HG02588 (cell line): ENCODE measurements at regions not wholly inside any gene's neighbourhood (a gene's known extent, or its start where the extent isn't known, plus 50 kb on each side); places are given as distances from the start of the nearest gene placed in this dataset.

Experiments
- ATAC-seq: cut with Tn5 transposase; IDR thresholded peaks from one replicate; pipeline ENCODE4 v1.9.1; 2021; ENCODE audit warnings: mild to moderate bottlenecking, moderate library complexity; ENCODE audit not compliant: unreplicated experiment

DNA sequence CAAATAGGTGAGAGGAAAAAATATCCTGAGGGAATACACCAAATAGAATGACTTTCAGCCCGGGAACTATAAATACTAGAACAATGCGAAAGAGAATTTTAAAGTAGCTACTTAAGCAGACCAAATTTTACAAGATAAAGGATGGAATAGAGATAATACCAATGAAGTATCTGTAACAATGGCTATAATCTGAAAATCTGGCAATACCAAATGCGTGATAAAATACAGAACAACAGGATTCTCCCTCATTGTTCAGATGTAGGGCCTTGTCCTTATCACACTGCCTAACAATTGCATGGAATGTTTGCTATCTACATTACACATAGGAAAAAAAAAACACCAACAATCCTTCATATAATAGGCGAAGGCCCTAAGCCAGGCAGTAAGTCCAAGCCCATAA lies 815.4 kb upstream of the MDGA2 start:
- no peak for ATAC-seq

DNA sequence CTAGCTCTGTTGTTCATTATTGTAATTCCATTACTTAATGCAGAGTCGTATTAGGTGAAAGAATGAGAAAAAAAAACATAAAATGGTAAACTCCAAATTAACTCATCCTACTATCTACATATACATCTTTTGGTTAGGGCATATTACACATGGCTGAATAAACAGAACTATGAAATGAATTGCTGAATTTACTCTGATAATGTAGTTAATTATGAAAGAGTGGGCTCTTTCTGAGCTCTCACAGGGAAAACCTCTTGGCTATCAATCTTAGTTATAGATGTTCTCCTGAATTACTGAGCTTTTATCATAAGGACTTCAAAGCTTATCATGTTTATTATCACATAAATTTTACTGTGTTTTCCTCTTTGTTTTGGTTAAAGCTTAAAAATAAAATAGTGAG lies 798.5 kb upstream of the MDGA2 start:
- no peak for ATAC-seq

DNA sequence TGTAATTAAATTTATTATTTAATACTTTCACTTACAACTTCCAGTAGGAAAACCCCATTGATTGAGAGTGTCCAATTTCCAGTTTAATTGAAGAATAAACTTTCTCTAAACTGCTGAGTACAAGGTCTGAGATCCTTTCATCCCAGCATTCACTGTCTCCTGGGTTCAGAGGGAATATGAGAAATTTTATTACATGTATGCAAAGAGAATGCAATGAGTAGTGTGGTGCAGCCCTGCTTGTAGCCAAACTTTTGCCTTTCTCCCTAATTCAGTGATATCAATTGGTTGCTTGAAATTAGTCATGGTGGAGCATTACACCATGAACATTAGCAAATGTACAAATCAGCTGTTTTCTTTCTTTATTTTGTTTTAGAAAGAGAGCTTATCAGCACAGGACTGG lies 780.6 kb upstream of the MDGA2 start:
- no peak for ATAC-seq

DNA sequence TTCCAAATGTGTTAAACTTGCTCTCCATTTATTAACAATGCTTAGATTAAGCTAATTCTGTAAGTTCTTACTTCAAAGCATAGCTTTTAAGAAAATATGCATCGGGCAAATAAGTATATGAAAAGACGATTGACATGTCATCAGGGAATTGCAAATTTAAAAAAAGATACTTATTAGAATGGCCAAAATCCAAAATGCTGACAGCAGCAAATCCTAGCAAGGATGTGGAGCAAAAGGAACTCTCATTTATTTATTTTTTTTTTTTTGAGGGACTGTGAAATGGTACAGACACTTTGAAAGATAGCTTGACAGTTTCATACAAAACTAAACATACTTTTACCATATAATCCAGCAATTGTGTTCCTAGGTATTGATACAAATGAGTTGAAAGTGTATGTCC lies 779.5 kb upstream of the MDGA2 start:
- no peak for ATAC-seq

DNA sequence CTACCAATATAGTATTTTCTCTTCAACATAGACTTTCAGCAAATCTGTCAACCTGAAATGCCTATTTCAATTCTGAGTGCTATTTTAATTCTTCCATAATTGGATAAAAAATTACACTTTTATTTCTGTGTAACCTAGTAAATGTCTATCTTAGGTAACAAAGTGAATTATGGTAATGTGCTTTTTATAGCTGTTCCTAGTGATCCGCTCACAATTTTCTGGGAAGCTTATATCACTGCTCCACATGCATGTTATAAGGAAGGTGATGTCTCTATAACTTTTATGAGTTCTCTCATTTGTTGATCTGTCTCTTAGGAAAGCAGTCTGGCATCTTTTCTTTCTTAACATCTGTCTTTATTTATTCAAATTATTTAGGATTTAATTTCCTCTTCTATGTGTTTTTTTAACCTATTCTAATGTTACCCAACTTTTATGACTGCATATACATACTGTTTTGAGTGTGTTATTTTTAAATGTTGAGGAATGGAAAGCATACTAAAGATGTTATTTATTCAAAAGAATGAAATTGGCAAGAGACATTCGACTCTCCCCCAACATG lies 777.1 kb upstream of the MDGA2 start:
- no peak for ATAC-seq

DNA sequence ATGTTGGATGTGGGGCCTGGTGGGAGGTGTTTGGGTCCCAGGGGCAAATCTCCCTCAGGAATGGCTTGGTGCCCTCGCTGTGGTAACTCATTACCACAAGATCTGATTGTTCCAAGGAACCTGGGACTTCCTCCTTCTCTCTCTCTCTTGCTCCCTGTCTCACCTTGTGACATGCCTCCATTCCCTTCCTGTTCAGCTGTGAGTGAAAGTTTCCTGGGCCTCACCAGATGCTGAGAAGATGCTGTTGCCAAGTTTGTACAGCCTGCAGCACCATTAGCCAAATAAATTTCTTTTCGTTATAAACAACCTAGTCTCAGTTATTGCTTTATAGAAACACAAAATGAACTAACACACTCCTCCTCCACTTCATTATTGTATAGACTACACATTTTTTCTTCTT lies 759.8 kb upstream of the MDGA2 start:
- no peak for ATAC-seq

DNA sequence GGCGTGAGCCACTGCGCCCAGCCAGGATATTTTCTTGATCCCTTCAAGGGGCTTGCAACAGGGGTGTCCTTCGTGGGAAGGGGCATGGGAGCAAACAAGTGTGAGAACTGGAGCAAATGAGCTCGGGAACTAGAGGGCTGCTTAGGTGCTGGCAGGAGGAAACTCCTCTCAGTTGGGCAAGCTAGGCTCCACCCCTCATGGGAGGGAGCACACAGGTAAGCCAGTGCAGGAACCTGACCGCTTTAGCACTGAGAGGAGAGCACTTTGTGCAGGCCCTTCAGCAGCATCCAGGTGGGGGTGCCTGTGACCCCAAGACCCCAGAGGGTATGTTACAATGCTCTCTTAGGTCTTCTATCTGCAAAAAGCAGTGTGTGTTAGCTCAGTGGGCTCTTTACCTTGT lies 755.4 kb upstream of the MDGA2 start:
- ATAC-seq: no peak

DNA sequence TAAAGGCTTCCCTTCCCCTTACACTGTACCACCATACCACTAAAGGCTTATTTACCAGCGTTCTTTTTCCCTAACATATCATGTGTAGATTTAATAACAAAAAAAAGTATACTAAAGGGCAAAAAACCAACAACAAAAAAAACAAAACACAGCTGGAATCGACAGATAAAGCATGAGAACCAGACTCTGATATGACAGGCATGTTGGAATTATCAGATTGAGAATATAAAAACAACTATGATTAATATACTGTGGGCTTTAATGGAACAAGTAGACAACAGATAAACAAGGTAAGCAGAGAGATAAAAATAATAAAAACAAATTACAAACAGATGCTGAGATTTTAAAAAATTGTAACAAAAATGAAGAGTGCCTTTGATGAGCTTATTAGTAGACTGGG lies 754.1 kb upstream of the MDGA2 start:
- no peak for ATAC-seq

DNA sequence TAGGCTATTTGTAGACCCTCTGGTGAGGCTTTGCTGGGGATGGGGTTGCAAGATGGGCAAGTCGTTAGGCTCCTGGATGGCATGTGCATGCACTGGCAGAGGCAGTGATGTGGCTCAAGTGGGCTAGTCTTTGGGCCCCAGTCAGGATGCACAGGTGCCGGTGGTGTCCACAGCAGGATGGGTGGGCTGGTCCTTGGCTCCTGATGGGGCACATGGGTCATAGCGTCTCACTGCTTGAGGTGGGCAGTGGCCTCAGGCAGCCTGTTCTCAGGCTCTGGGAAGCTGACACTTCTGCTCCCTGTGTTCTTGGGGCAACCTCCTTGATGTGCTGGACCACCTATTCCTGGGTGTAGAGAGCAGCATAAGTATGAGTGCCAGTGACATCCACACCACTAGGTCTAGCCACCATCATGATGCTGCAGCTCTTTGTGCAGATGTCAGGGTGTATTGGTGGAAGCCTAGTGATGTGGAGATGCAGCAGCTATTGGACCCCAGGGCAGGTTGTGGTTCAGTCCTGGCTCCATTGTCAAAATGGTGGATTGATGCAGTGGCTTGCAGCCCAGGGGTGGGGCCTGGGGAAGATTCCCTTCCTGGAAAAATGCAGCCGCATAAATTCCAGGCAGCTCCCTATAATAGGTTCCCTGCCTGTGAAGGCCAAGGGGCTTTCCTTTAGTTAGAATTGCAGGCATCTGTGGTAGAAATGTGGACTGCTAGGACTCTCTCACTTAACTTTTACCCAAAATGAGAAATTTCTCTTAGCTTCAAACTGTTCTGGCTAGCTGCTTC lies 742.5 kb upstream of the MDGA2 start:
- no peak for ATAC-seq

DNA sequence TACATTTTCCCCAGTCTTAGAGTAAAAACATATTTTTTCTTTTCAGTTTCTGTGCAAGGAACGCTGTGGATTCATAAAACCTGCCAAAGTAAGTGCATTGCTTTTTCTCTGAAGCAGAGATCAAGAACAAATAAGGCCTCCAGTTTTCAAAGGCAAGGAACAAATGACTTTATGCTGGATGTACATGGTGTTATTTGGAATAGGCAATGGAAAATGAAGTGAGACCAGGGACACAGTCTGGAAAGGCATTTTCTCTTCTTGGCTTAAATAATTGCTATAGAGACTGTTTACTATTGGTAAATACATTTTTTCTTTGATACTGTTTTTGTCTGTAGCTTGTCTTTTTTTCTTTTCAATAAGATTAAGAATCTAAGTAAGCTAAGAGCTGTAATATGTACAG lies 725.9 kb upstream of the MDGA2 start:
- no peak for ATAC-seq

DNA sequence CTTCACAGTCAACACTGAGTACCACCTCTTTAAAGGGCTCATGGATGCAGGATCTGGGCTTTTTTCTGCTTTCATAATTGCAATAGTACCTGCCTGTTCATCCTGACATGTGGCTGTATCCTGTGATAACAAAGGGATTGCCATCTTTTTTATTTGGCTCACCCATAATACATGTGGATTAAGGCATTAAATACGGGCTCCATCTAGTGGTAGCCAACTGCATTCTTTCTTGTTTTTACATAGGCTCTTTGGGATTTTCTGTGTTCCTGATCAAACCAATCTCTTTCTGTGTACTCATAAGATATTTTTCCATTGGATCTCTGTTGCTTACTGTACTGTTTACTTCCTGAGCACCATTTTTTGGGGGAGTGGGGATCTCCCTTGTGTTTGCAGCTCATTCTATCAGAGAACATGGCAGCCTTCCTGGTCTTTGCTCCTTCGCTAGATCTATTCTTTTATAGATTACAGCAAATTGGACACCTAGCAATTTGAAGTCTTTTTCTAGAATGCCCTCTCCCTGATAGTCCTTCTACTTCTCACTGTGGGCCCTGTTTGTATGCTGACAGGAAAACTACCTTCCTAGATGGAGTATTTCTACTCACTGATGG lies 723.4 kb upstream of the MDGA2 start:
- no peak for ATAC-seq

DNA sequence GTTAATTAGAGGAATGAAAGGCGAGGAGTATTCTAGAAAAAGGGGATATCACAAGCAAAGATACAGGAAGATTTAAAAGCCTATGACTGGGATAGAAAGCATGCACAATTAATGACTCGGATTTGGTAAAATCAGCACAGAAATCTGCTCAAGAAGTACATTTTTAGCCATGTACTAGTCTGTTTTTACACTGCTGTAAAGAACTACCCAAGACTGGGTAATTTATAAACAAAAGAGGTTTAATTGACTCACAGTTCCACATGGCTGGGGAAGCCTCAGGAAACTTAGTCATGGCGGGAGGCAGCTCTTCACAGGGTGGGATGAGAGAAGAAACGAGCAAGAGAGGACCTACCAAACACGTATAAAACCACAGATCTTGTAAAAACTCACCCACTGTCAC lies 716.3 kb upstream of the MDGA2 start:
- ATAC-seq: no peak

DNA sequence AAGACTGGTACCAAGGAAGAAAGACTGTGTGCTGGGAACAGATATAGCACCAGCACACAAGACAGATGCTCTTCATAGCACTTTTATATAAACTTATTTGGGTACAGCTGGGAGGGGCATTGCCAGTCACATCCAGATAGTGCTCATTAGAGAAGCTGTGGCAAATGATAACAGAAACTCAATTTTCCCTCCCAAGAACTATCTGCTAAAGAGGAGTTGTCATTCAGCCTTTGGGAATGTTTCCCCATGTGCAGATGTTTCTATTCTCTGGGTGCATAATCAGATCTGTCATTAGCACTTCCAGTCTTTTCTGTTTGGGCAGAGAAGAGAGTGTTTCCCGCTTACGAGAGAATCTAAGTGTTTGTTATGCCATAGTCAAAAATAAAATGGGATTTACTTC lies 714.9 kb upstream of the MDGA2 start:
- ATAC-seq: no peak

DNA sequence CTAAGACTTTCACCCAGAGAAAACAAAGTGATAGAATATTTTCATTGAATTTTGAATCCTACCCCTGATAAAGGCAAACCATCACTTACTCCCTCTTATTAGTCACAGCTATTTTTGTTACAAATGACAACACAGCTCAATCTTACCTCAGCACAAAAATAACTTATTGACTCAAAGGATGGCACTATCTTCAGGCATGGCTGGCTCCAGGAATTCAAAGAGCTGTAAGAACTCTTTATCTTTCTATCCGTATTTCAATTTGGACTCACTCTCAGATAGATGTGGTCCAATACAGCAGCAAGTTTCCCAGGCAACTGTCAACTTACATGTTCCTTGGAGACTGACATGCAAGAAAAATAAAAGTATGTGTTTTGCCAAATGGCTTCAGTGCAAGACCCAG lies 709.4 kb upstream of the MDGA2 start:
- ATAC-seq: no peak

DNA sequence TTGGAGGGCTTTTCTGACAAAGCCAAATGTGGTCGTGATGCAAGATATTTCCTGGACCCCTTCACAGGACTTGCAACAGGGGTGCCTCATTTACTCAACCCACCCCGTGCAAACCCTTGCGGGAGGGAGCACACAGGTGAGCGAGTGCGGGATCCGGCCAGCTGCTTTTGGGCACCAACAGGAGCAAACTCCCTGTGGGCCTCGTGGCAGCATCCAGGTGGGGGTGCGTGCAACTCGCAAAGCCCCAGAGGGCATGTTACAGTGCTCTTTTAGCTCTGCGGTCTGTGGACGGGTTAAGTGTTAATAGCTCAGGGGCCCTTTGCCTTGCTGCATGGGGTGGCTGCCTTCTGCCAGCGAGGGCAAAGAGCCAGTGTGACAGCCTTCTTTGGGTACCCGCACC lies 707.6 kb upstream of the MDGA2 start:
- no peak for ATAC-seq

DNA sequence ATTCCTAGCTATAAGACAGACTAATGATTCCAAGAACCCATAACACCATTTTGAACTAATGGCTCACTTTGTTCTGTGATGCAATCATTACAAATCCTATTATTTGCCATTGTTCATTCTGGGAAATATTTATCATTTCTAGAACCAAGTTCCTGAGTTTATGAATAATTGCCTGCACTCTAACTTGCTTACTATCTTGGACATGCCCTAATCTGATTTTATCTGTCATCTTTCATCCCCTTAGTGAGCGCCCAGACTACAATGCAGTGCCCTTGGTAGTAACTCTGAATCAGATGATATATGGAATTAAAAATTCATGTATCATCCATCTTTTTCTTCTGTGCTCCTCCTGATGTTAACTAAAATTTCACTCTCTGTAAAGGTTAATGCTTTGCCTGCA lies 703.1 kb upstream of the MDGA2 start:
- no peak for ATAC-seq

DNA sequence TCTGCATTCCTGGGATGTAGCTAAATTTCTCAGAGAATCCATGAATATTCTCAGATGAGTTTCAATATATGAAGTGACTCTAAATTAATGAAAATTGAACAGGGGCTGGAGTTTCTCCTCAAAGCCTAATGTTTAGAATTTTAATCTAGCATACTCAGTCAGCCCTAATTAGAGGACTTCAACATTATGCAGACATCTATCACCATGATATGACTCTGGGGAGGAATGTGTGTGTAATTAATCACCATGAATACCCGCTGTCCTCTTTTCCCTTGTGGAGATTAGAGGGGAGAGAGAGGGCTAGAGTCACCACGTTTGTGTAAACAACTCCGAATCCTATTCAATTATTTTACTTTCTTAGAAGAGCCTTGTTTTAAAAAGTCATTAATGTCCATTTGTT lies 698.6 kb upstream of the MDGA2 start:
- ATAC-seq: no peak

DNA sequence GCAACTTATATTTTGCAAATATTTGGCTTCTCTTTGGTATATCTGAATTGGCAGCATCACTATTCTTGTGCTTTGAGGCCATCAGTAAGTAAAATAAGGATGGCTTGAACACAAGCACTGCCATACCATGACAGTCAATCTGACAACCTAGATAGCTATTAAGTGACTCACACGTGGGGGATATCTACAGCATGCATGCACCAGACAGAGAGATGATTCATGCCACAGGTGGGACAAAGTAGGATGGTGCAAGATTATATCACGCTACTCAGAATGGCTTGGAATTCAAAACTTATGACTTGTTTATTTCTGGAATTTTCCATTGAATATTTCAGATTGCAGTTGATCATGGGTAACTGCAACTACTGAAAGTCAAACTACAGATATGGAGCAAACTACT lies 675.6 kb upstream of the MDGA2 start:
- ATAC-seq: no peak

DNA sequence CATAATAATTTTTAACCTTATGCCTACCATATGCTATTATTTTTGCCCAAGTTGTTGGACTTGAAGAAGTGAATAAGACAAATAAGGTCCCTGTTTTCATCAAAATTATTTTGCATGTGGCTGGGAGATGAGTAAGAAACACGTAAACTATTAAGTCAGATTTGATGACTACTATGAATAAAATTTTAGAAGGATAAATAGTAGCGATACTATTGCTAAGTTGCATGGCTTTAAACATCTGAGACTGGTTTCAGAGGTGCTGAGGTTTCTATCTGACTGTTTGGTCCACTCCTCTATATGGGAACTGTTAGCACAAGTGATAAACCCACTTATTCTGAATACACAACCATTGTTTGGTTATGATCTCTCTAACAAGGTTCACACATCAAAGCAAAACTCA lies 674.3 kb upstream of the MDGA2 start:
- no peak for ATAC-seq

DNA sequence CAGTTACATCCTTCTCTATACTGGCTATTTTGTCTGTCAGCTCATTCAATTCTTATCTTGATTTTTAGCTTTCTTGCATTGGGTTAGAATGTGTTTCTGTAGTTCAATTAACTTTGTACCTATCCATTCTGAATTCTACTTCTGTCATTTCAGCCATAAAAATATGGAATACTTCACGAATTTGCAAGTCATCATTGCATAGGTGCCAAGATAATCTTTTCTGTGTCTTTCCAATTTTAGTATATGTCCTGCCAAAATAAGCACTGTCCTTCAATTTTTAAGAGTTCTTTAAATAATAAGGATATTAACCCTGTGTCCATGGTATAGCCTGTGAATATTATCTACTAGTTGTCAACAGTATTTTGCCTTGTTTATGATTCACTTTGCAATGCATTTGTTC lies 665.7 kb upstream of the MDGA2 start:
- ATAC-seq: no peak

DNA sequence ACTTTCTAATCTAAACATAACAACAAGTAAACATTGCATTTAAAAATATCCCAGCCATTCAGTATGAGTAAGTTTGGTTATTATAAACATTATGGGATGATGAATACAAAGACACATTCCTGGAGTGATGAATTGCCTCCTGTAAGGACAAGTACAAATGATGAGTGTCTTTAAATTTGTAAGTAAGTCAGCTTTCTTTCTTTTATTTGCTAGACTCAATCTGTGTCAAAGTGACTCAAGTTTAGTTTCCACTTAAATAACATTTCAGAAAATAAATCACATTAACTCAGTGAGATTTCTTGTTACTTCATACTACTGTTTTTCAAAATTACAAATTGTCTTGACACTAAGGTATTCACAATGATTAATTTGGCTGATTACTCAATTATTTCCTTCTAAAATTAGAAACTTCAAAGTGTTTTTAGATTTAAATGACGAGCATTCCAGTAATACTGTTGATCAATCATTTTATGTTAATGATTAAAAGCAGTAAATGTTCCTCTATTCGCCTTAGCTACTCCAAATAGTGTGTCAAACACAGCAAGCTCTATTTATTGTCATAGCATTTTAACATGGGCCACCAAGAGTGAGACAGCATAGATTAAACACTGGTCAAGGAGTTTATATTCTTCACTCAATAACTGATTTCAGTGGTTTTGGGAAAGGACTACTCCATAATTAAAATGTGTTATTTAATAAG lies 658.0 kb upstream of the MDGA2 start:
- no peak for ATAC-seq

DNA sequence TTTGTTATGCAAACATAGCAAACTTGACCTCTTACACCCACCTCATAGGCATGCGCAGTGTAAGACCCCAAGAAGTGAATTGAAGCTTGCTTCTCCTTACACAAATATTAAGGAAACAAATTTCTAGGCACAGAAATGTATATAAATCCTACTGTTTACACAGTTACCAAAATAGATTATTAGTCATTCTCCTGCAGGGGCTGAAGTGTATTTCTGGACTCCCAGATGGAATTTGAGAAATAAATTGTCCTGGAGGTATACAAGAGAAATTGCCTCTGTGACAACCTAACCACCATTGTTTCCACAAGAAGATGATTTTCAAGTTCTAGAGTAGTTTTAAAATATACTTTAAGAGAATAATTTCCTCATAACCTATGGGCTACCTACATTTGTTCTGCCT lies 656.0 kb upstream of the MDGA2 start:
- ATAC-seq: no peak
